Esophagus mucosa (tissue), 1 donor: ENCODE measurements at regions not wholly inside any gene's neighbourhood (a gene's known extent, or its start where the extent isn't known, plus 50 kb on each side); places are given as distances from the start of the nearest gene placed in this dataset.
A peak's percentile ranks its signal among the peaks of the same experiment; 100 is the strongest.
"Not testable (repeated sequence)": the region's sequence is repeated elsewhere in the genome, so short reads cannot be mapped to it uniquely, and the experiment has no call there.

Experiments
- ATAC-seq: fragments of 200-7000 bp; cut with Tn5 transposase; one replicate; pipeline ENCODE4 v1.9.1; 2020
- donor health status: DM: yes; HTN: yes; CAD: no.

DNA sequence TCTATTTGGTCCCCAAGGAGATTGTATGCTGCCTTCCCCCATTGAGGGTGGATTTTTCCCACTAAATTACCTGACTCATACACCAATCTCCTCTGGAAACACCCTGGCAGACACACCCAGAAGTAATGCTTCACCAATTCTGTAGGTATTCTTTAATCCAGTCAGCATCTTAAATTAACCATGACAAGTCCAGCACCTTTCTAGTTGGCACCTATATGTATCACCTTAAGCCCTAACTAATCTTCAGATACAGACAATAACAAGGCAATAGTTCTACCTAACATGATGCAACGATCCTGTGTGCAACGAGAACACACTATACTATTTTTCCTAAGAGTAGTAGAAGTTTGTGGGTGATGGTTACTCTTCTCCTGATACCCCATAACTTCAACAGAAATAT is 473.3 kb upstream of the NPAP1 start:
- ATAC-seq, result peak; percentile 93

GRCh38 chr15:24211742-24212476 is 463.7 kb upstream of the NPAP1 start:
- ATAC-seq, result peak; percentile 26

GRCh38 chr15:24223739-24224138 is 451.8 kb upstream of the NPAP1 start:
- ATAC-seq, result no peak

DNA sequence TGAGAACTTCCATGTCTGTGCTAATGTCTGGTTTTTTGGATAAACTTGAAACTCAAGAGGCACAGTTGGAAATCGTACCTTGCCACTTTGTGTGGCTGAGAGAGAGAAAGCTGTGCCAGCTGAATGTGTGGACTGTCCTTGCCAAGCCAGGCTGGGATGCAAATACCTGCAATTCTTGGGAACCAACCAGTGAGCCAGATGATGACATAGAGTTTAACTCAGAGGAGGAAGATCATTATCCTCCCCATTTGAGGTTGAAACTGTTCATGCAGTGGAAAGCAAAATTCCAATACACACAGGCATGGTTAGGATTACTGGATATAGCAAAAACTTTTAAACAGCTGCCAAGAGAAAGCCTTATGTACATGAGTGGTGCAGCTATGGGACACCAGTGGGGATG is 451.4 kb upstream of the NPAP1 start:
- no peak for ATAC-seq

- not testable (repeated sequence) for ATAC-seq
Observed at GRCh38 chr15:24228922-24229321, 446.7 kb upstream of the NPAP1 start.

DNA sequence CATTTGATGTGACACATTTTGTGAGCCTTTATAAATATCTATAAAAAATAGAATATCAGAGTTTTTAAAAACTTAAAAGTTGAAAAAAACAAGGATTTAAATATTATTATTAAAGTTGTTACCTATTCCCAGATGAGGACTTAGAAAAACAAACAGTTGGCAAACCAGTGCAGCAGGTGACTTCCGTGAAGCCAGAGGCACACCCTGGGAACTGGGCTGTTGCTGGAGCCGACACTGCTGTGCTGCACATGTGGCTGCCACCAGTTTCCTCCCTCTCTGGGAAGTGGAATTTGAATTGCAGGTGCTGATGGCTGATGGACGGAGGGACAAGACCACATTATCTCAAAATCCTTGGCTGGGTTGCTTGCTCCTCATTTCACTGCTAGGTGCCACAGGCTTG is 442.4 kb upstream of the NPAP1 start:
- ATAC-seq, result not testable (repeated sequence)

DNA sequence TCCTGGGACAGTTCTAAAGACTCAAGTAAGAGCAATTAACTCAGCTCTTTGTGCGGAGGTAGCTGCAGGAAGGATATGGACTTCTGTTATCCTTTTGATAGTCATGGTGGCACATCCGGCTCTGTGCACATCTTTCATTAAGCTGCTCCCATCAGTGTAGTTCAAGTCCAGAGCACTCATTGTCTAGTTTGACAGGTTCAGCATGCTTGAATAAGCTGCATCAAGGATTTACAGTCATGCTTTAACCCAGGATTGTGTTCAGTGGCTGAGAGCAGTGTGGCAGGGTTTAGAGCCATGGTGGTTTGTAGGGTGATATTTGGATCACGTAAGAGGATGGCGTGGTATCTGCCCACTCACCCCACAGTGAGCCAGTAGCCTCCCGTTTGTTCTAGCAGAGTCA is 435.0 kb upstream of the NPAP1 start:
- peak; percentile 59 for ATAC-seq

DNA sequence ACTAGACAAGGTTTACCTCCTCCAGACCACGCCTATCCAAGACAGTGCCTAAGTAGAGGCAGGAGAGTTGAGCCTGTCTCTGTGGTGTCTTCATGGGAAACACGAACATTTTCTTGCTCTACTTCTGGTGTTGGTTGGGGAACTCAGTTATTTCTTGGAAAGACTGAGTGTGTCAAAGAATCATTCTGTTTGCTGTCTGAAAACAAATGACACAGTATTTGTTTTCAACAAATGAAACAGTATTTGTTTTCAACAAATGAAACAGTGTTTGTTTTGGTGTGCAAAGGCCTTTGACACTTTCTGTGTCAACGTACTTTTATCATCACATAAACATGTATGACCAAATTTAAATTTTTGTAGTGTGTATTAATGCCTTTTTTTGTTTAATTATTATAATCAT is 416.5 kb upstream of the NPAP1 start:
- ATAC-seq, result not testable (repeated sequence)

DNA sequence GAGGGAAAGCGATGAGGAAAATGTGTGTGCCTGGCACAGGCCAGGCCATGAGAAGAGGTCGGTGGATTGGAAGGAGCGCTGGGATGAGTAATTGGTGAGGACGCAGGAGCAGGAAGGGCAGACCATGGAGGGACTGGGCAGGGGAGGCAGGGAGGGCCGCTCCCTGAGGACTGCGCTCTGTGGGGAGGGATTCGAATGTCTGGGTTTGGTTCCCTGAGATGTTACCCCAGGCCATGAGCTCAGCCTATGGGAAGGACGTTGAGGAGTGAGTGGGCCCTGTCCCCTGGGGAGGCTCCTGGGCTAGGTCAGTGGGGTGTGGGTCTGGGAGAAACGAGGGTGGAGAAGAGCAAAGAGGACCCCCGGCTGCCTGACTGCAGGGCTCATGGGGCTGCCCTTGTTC is 415.2 kb upstream of the NPAP1 start:
- ATAC-seq, result not testable (repeated sequence)

DNA sequence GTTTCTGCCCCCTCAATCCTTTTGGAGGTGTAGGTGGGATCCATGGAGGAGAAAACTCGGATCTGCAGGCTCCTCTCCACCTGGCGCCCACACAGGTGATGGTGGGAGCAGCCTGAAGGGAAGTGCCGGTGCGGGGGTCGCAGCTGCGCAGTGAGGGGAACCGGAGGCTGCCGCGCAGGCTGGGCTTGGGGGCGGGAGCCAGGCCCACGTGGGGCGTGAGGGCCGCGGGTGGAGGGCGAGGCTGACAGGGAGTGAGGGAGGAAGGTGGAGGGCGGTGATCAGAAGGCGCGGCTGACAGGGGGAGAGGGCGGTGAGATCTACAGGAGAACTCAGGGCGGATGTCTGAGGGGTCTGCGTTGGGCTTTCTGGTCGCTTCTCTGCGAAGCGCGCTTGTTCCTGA is 414.7 kb upstream of the NPAP1 start:
- not testable (repeated sequence) for ATAC-seq

DNA sequence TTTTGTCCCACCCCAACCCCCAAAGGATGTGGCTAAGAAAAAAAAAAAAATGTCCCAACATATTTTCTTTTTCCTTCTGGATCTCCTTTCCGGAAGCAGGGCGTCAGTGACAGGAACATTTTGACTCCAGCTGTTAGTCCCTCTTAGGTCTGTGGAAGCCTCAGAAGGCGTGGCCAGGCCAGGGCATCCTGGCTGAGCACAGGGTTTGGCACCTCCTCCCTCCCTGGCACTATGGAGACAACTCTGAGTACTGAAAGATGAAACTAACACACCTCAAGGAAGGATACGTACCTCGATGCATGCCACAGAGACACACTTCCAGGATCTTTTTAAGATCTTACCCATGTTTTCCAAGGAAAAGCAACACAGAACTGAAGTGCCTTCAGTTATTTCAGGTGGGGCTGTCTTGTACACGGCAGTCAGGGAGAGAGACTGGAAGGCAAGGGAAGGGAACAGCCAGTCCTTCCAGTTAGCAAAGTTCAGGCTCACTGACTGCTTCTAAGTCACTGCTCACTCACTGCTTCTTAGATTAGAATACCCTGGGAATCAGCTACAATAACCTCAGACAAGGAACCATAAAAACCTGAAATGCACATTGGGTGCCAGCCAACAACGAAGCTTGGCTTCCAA is 406.9 kb upstream of the NPAP1 start:
- ATAC-seq, result peak; percentile 81

DNA sequence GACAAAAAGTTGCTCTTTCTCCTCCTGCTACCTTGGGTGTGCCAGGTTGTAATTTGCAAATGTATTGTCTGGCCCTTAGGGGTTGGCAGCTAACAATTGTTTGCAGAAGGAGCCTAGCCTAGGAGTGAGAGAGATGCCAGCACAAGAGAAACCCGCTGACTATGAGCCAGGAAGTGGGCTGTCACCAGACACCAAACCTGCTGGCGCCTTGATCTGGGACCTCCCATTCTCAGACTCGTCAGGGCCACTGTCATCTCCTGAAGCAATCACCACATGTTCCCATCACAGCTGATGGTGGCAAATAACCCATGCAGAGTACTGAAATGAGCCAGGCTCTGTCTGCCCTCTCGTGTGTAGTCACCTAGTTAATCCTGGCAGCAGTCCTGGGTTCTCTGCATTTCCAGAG is 406.4 kb upstream of the NPAP1 start:
- peak; percentile 91 for ATAC-seq

GRCh38 chr15:24269923-24270322 is 405.7 kb upstream of the NPAP1 start:
- no peak for ATAC-seq

DNA sequence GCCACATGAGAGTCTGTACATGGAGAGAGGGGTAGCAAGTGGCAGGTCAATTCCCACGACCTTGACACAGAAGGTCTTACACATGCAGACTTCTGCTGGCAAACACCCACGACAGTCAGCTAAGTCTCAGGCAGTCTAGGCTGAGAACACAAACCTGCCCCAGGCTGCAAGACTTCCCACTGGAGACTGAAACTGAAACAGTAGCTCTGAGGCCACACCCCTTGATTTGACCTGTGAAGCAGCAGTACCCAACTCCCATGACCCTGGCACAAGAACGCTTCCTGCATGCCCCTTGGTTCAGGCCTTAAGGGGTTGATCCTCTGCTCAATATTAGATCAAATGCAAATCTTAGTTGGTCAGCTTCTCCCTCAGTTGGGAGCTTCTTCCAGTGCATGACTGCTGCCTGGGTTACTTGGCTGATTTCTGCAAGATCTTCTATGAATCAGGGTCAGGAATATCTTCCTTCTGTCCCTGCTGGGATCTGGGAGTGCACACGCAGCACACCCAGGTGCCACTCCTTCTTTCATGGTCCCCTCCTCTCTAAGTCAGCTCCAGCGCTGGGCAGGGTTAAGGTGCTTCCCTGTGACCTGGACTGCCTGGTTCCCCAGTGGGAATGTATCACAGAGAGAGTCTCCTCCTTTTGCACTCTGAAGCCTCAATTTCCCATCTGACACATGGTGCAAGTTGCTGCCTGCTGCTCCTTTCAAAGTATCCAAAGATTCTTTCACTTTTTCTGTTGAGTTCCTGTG is 403.9 kb upstream of the NPAP1 start:
- ATAC-seq, result peak; percentile 34

GRCh38 chr15:24292837-24293236 is 382.7 kb upstream of the NPAP1 start:
- ATAC-seq, result no peak

GRCh38 chr15:24300804-24301368 is 374.7 kb upstream of the NPAP1 start:
- ATAC-seq, result not testable (repeated sequence)

- ATAC-seq, result peak; percentile 76
Observed at GRCh38 chr15:24301999-24302398, 373.6 kb upstream of the NPAP1 start.

- not testable (repeated sequence) for ATAC-seq
Observed at GRCh38 chr15:24304747-24305146, 370.8 kb upstream of the NPAP1 start.

GRCh38 chr15:24305643-24306042 is 369.9 kb upstream of the NPAP1 start:
- ATAC-seq, result not testable (repeated sequence)

GRCh38 chr15:24309700-24310099 is 365.9 kb upstream of the NPAP1 start:
- not testable (repeated sequence) for ATAC-seq

DNA sequence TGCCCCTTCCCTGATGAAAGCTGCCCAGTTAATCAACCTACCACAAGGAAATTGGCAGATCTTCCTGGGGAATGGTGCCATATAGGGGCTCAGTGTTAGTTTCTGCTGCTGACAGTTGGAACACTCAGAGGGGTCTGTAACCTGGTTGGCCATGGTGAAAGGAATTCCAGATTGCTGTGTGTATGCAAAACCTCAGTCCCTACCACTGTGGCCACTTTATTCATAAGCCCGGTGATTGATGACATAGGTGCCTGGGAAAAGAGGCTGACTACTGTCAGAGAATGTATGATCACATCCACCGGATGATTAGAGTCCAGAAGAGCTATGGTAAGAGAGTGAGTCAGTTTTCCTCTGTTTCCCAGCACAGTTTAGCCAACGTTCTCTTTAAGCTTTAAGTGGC is 363.9 kb upstream of the NPAP1 start:
- ATAC-seq, result not testable (repeated sequence)

GRCh38 chr15:24316326-24316725 is 359.2 kb upstream of the NPAP1 start:
- peak; percentile 58 for ATAC-seq

DNA sequence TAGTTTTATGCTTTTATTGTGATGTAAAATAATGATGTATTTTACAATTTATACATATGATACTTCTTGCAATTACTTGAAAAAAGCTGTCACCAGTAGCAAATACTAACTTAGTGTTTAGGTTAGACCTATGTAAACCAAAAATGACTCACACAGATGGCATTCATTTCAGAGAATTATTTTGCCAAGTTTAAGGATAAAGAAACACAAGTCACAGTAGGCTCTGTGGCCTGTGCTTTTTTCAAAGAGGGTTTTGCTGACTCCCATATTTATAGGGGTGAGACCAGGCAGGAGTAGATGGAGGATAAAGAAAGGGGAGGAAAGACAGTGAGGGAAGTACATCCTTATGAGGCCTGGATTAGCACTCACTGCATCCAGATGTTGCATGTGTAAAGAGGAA is 356.6 kb upstream of the NPAP1 start:
- peak; percentile 67 for ATAC-seq
